ENCODE measurements at regions not wholly inside any gene's neighbourhood (a gene's known extent, or its start where the extent isn't known, plus 50 kb on each side); places are given as distances from the start of the nearest gene placed in this dataset.

DNA sequence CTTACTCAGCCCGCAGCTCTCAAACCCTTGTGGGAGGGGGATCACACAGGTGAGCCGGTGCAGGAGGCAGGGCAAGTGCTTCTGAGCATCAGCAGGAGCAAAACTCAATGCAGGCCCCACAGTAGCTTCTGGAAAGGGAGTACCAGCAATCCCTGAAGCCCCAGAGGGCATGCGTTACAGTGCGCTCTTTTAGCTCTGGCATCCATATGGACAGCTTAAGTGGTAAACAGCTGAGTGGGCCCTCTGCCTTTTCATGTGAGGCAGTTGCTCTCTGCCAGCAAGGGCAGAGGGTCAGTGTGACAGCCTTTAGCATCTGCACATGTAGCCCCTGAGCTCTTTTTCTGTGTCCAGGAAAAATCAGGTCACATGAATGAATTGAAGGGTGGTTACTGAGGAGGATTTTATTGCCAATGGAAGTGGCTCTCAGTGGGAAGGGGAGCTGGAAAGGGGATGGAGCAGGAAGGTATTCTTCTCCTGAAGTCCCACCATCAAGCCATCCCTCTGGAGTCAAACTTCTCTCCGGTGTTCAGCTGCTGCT is 464.3 kb upstream of the THRB start:
- H3K4me3 ChIP-seq, result no peak overlapping the region
- ChIA-PET POLR2A (ENCODE audit: unreplicated experiment) (no interaction called here), CTCF (no interaction called here)
- H3K9me2 ChIP-seq (ENCODE audit: insufficient read depth), result no peaks in the 10 kb centered on the region
- no peak overlapping the region for H3K4me2 ChIP-seq
- TF ChIP-seq, protein P1, sequence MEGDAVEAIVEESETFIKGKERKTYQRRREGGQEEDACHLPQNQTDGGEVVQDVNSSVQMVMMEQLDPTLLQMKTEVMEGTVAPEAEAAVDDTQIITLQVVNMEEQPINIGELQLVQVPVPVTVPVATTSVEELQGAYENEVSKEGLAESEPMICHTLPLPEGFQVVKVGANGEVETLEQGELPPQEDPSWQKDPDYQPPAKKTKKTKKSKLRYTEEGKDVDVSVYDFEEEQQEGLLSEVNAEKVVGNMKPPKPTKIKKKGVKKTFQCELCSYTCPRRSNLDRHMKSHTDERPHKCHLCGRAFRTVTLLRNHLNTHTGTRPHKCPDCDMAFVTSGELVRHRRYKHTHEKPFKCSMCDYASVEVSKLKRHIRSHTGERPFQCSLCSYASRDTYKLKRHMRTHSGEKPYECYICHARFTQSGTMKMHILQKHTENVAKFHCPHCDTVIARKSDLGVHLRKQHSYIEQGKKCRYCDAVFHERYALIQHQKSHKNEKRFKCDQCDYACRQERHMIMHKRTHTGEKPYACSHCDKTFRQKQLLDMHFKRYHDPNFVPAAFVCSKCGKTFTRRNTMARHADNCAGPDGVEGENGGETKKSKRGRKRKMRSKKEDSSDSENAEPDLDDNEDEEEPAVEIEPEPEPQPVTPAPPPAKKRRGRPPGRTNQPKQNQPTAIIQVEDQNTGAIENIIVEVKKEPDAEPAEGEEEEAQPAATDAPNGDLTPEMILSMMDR (conservative IDR thresholded peaks at IDR 0.05), result no peak
- no peak for TF ChIP-seq EZH2 (IDR thresholded peaks at IDR 0.05; ENCODE audit: low read depth)
- no peak overlapping the region for H3K27ac ChIP-seq
- H3K79me2 ChIP-seq (ENCODE audit: low read depth), result no peaks in the 10 kb centered on the region
- H3K4me1 ChIP-seq (replicated peaks; ENCODE audit: insufficient read depth), result no peaks in the 10 kb centered on the region
- H3K36me3 ChIP-seq (ENCODE audit: low read depth), result no peaks in the 10 kb centered on the region
- H2AFZ ChIP-seq, result no peak overlapping the region
- intact Hi-C loops (cut with micrococcal nuclease; ENCODE audit: unreplicated experiment), result no loop called here
- H4K20me1 ChIP-seq (ENCODE audit: insufficient read depth), result no peaks in the 10 kb centered on the region
- no peaks in the 10 kb centered on the region for H3F3A ChIP-seq (ENCODE audit: insufficient read depth, low read depth)
- BruUV-seq (replicated peaks), result no TSS peak
- DNase-seq, result no peak
- H3K27me3 ChIP-seq (ENCODE audit: insufficient read depth, low read depth), result no peaks in the 10 kb centered on the region
- no peaks in the 10 kb centered on the region for H3K9me3 ChIP-seq (ENCODE audit: insufficient read depth, low read depth)

DNA sequence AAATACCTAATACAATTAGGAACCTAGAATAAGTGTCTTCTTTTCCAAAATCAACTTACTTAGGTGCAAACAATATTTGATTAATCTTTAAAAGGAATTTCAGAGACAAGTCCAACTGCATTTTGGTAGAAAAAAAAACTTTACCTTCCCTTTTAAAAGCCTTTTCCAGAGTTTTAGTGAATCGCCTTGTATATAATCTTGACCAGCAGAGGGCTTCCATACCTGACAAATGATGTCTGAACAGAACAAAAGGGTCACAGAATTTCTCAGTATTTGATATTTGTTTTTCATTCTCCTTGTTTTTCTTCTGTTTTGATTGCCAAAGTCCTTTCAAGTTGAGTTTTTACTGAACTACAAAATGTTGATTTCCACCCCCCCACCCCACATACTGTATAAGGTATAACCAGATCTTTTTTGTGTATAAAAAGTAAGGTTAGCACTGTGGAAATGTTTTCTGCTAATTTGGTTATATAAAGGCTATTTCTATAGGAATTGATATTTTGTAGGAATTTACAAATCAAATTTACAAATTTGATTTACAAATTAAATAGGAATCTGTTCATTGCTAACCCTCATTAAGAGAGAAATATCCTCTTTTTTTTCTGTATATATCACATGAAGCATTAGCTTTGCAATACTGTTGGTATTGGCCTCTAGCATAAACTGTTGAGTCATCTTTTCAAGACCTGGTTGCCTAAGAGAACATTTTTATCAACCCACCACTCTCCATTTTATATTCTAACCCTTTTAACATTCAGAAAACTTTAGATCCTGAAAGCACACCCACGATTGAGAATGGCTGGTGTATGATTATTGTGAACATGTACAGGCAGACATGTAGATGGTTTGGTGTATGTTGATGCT is 464.1 kb upstream of the RARB start:
- Histone ChIP-seq H3K9me3 (ENCODE audit: insufficient read depth, low read depth) (no peaks in the 10 kb centered on the region), H3K4me3 (no peak overlapping the region), H3K9me2 (ENCODE audit: insufficient read depth) (0 out of 2 replicates have a peak, but pooled peaks cover 5% of the 10 kb centered on the region), H3K27me3 (ENCODE audit: insufficient read depth, low read depth) (no peaks in the 10 kb centered on the region), H2AFZ (no peak overlapping the region), H3K4me1 (replicated peaks; ENCODE audit: insufficient read depth) (no peaks in the 10 kb centered on the region), H3K79me2 (ENCODE audit: low read depth) (no peaks in the 10 kb centered on the region), H3F3A (ENCODE audit: insufficient read depth, low read depth) (no peaks in the 10 kb centered on the region), H3K4me2 (no peak overlapping the region), H3K36me3 (ENCODE audit: low read depth) (no peaks in the 10 kb centered on the region), H3K27ac (no peak overlapping the region), H4K20me1 (ENCODE audit: insufficient read depth) (no peaks in the 10 kb centered on the region)
- no TSS peak for BruUV-seq (replicated peaks)
- TF ChIP-seq, protein P1 (conservative IDR thresholded peaks at IDR 0.05), result peak; percentile 72
- no peak for TF ChIP-seq EZH2 (IDR thresholded peaks at IDR 0.05; ENCODE audit: low read depth)
- ChIA-PET POLR2A (ENCODE audit: unreplicated experiment) (no interaction called here), CTCF (interaction anchor here (0.7 kb wide), 1 partner anchor 59 kb away, joined by 25 read pairs; no protein-coding TSS in a partner anchor)
- DNase-seq, result no peak
- intact Hi-C loops (cut with micrococcal nuclease; ENCODE audit: unreplicated experiment), result loop anchor here (2.0 kb wide), 1 partner anchor 631 kb away; no protein-coding TSS in a partner anchor

DNA sequence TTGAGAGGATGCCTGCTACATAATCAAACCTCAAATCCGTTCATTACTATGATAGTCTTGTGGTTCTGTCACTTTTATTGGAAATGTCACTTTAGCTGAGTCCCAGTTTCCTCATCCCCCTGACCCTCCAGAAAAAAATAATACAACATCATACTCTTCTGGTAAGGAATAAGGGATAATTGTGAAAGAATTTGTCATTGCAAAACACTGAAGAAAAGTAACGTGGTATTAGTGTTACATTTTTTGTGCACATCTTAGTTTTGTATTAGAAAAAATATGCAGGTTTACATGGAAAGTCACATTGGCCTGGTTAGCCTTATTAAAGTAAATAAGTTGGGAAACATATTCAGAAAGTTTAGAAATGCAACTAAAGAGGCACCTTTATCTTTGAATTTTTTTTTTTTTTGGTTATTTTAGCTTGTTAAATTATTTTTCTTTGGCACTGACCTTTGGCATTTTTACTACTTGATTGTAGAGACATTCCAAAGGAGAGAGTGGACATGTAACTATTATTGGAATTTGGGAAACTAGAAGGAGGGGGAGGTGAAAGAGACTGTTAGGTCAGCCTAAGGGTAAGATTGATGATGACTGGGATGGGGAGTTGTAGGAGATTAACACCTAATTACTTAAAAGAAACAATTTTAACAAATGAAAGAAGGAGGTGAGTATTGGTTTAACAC is 462.2 kb upstream of the RARB start:
- CTCF ChIA-PET, result no interaction called here
- Histone ChIP-seq H3K4me3 (no peak overlapping the region), H3K4me1 (replicated peaks; ENCODE audit: insufficient read depth) (no peaks in the 10 kb centered on the region), H3K9me2 (ENCODE audit: insufficient read depth) (0 out of 2 replicates have a peak, but pooled peaks cover 5% of the 10 kb centered on the region), H3K27ac (no peak overlapping the region), H4K20me1 (ENCODE audit: insufficient read depth) (no peaks in the 10 kb centered on the region), H3K9me3 (ENCODE audit: insufficient read depth, low read depth) (no peaks in the 10 kb centered on the region), H3F3A (ENCODE audit: insufficient read depth, low read depth) (no peaks in the 10 kb centered on the region), H3K36me3 (ENCODE audit: low read depth) (no peaks in the 10 kb centered on the region), H3K27me3 (ENCODE audit: insufficient read depth, low read depth) (no peaks in the 10 kb centered on the region), H3K4me2 (no peak overlapping the region), H3K79me2 (ENCODE audit: low read depth) (no peaks in the 10 kb centered on the region), H2AFZ (no peak overlapping the region)
- DNase-seq, result no peak
- POLR2A ChIA-PET (ENCODE audit: unreplicated experiment), result no interaction called here
- intact Hi-C loops (cut with micrococcal nuclease; ENCODE audit: unreplicated experiment), result loop anchor here (2.0 kb wide), 1 partner anchor 629 kb away; no protein-coding TSS in a partner anchor
- no TSS peak for BruUV-seq (replicated peaks)
- TF ChIP-seq, protein P1 (conservative IDR thresholded peaks at IDR 0.05), result no peak
- TF ChIP-seq EZH2 (IDR thresholded peaks at IDR 0.05; ENCODE audit: low read depth), result no peak

All from PC-9 (cell line).